Prostate gland (tissue), 2 donors: ENCODE measurements at regions not wholly inside any gene's neighbourhood (a gene's known extent, or its start where the extent isn't known, plus 50 kb on each side); places are given as distances from the start of the nearest gene placed in this dataset.

ENCODE experiments used
- POLR2A ChIP-seq: fragments of 450-650 bp; IDR thresholded peaks from one replicate; pipeline ENCODE4 v1.6.1; 2016; ENCODE audit warnings: antibody characterized with exemption, mild to moderate bottlenecking
- TF ChIP-seq, protein P1 (sequence below), 4 experiments: fragments of 200-600 bp in 2 of 4; fragments of 450-650 bp in 2 of 4; sonication (generic) in 2 of 4; IDR thresholded peaks; 1 replicate in 3 of 4; 2 replicates in 1 of 4; pipeline ENCODE4 v1.5.1; 2016 to 2019; ENCODE audit warnings: antibody characterized with exemption in 4 of 4, mild to moderate bottlenecking in 2 of 4, moderate library complexity in 2 of 4

DNA sequence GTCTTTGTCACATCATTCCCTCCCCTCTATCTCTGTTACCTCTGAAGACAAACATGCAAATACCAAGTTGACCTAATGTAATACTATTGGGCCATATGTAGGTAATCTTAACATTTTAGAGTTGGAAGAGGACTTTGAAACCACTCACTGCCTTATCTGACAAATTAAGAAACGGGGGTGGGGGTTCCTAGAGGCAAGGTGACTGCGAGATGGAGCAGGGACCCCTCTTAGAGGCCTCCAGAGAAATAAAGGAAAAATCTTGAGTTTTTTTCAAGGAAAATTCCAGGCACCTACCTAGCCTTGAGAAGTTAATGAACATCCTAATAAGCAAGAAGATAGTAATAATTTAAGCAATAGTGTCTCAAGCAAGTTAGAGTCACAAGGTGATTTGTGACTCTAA, 270.8 kb downstream of the CD83 start:
- no peak for TF ChIP-seq POLR2A
- TF ChIP-seq, protein P1, sequence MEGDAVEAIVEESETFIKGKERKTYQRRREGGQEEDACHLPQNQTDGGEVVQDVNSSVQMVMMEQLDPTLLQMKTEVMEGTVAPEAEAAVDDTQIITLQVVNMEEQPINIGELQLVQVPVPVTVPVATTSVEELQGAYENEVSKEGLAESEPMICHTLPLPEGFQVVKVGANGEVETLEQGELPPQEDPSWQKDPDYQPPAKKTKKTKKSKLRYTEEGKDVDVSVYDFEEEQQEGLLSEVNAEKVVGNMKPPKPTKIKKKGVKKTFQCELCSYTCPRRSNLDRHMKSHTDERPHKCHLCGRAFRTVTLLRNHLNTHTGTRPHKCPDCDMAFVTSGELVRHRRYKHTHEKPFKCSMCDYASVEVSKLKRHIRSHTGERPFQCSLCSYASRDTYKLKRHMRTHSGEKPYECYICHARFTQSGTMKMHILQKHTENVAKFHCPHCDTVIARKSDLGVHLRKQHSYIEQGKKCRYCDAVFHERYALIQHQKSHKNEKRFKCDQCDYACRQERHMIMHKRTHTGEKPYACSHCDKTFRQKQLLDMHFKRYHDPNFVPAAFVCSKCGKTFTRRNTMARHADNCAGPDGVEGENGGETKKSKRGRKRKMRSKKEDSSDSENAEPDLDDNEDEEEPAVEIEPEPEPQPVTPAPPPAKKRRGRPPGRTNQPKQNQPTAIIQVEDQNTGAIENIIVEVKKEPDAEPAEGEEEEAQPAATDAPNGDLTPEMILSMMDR (IDR thresholded peaks at IDR 0.05): no peak
